ENCODE measurements at regions not wholly inside any gene's neighbourhood (a gene's known extent, or its start where the extent isn't known, plus 50 kb on each side); places are given as distances from the start of the nearest gene placed in this dataset.

GRCh38 chr18:55737781-55738468 is 149.9 kb upstream of the TCF4 start:
- intact Hi-C loops (cut with DNase I; ENCODE audit: low total_unique reads): no loop called here
- peaks cover 0 to 3% of the 10 kb centered on the region in 2 donors for H3K4me1 ChIP-seq
- no peaks in the 10 kb centered on the region for H3K36me3 ChIP-seq
- no peak overlapping the region for H3K4me3 ChIP-seq
- no peaks in the 10 kb centered on the region for H3K9me3 ChIP-seq
- H3K27ac ChIP-seq: no peak overlapping the region
- TF ChIP-seq, protein P1, sequence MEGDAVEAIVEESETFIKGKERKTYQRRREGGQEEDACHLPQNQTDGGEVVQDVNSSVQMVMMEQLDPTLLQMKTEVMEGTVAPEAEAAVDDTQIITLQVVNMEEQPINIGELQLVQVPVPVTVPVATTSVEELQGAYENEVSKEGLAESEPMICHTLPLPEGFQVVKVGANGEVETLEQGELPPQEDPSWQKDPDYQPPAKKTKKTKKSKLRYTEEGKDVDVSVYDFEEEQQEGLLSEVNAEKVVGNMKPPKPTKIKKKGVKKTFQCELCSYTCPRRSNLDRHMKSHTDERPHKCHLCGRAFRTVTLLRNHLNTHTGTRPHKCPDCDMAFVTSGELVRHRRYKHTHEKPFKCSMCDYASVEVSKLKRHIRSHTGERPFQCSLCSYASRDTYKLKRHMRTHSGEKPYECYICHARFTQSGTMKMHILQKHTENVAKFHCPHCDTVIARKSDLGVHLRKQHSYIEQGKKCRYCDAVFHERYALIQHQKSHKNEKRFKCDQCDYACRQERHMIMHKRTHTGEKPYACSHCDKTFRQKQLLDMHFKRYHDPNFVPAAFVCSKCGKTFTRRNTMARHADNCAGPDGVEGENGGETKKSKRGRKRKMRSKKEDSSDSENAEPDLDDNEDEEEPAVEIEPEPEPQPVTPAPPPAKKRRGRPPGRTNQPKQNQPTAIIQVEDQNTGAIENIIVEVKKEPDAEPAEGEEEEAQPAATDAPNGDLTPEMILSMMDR (IDR thresholded peaks at IDR 0.05 in 4 of 5, conservative IDR thresholded peaks at IDR 0.05 in 1 of 5): no peak
- TF ChIP-seq POLR2A (IDR thresholded peaks at IDR 0.05): no peak
- ATAC-seq: no peak
- no peaks in the 10 kb centered on the region for H3K27me3 ChIP-seq
- in situ Hi-C loops (cut with MboI; ENCODE audit: low sequenced_read_pairs in 4 of 4): no loop called here
- DNase-seq: no peak

DNA sequence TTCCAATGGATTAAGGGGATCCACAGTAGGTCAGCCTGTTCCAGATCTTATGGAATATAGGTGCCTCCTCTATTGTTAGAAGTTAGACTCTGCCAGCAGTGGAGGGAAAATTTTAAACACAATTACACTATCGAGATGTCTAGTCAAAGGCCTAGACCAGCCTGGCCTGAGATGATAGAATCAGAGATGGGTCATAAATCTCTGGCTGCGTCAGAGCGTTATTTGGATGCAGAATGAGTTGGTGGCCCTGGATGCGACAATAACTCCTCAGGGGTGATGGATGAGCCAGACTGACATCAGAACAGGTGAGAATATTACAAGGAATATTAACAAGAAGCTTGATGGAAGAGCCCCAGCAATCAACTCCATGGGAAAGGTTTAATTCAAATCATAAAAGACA is 149.3 kb upstream of the TCF4 start:
- Histone ChIP-seq H3K4me3 (no peak overlapping the region), H3K9me3 (no peaks in the 10 kb centered on the region), H3K27me3 (no peaks in the 10 kb centered on the region), H3K4me1 (peaks cover 3 to 8% of the 10 kb centered on the region in 2 donors), H3K36me3 (no peaks in the 10 kb centered on the region), H3K27ac (no peak overlapping the region)
- no peak for ATAC-seq
- intact Hi-C loops (cut with DNase I; ENCODE audit: low total_unique reads) (no loop called here), in situ Hi-C loops (cut with MboI; ENCODE audit: low sequenced_read_pairs in 4 of 4) (no loop called here)
- no peak for TF ChIP-seq POLR2A (IDR thresholded peaks at IDR 0.05)
- TF ChIP-seq, protein P1 (IDR thresholded peaks at IDR 0.05 in 4 of 5, conservative IDR thresholded peaks at IDR 0.05 in 1 of 5): no peak
- DNase-seq: no peak

GRCh38 chr18:55735969-55736368 is 148.0 kb upstream of the TCF4 start:
- ATAC-seq (no peak), DNase-seq (no peak)
- Histone ChIP-seq H3K27me3 (no peaks in the 10 kb centered on the region), H3K27ac (no peak overlapping the region), H3K4me1 (peaks cover 3 to 12% of the 10 kb centered on the region in 2 donors), H3K4me3 (no peak overlapping the region), H3K9me3 (no peaks in the 10 kb centered on the region), H3K36me3 (no peaks in the 10 kb centered on the region)
- in situ Hi-C loops (cut with MboI; ENCODE audit: low sequenced_read_pairs in 4 of 4): no loop called here
- intact Hi-C loops (cut with DNase I; ENCODE audit: low total_unique reads): no loop called here
- no peak for TF ChIP-seq POLR2A (IDR thresholded peaks at IDR 0.05)
- TF ChIP-seq, protein P1 (IDR thresholded peaks at IDR 0.05 in 4 of 5, conservative IDR thresholded peaks at IDR 0.05 in 1 of 5): no peak

DNA sequence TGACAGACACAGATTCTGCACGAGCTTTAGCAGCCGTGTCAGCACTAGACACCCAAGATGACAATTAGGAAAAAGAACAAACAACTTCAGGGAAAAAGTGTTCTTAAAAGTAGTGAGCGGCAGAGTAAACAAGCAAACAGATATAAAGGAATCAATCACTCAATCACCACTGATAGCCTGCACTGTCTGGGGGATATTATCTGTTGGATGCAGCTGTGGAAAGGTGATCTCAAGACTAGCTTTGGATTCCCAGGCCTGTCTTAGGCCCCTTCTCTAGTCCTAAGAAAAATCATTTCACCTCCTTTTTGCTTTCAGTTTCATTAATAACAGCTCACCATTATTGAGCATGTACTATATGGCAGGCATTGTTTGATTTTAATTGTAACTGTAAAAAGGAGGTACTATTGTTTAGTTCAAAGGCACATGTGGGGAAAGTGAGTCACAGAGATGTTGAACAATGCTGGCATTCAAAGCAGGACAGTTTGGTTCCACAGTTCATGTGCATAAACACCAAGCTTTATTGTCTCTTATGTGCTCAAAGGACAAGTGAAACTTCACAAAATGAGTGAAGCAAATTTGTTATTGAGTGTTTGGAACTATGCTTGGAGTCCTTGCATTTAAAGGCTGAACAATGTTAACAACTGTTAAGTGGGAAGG is 147.3 kb upstream of the TCF4 start:
- TF ChIP-seq, protein P1 (IDR thresholded peaks at IDR 0.05 in 4 of 5, conservative IDR thresholded peaks at IDR 0.05 in 1 of 5): no peak
- TF ChIP-seq POLR2A (IDR thresholded peaks at IDR 0.05): no peak
- in situ Hi-C loops (cut with MboI; ENCODE audit: low sequenced_read_pairs in 4 of 4): no loop called here
- no peaks in the 10 kb centered on the region for H3K9me3 ChIP-seq
- DNase-seq: no peak
- H3K4me3 ChIP-seq: no peak overlapping the region
- no peaks in the 10 kb centered on the region for H3K27me3 ChIP-seq
- no peak overlapping the region for H3K27ac ChIP-seq
- peaks cover 3 to 12% of the 10 kb centered on the region in 2 donors for H3K4me1 ChIP-seq
- H3K36me3 ChIP-seq: no peaks in the 10 kb centered on the region
- ATAC-seq: no peak
- intact Hi-C loops (cut with DNase I; ENCODE audit: low total_unique reads): no loop called here

Measured in gastrocnemius medialis (tissue), 4 donors.